RWPE2 (cell line): ENCODE measurements at regions not wholly inside any gene's neighbourhood (a gene's known extent, or its start where the extent isn't known, plus 50 kb on each side); places are given as distances from the start of the nearest gene placed in this dataset.

Experiments used
- ATAC-seq: fragments of 200-7000 bp; cut with Tn5 transposase; 3 replicates; pipeline ENCODE4 v1.9.1; 2021; ENCODE audit warnings: low read depth
- DNase-seq: peaks from one replicate; pipeline ENCODE4 v3.0.0-alpha.2; 2020; ENCODE audit warnings: low spot score
- H3K27ac ChIP-seq: fragments of 450-650 bp; 2 replicates; pipeline ENCODE4 v1.5.1; 2017; ENCODE audit warnings: mild to moderate bottlenecking; ENCODE audit not compliant: poor library complexity, severe bottlenecking
- H3K27me3 ChIP-seq: fragments of 250-450 bp; sonication (Bioruptor Pico); 2 replicates; pipeline ENCODE4 v1.5.1; 2021; ENCODE audit warnings: mild to moderate bottlenecking, moderate library complexity; ENCODE audit not compliant: insufficient read depth, poor library complexity, severe bottlenecking
- H3K36me3 ChIP-seq: fragments of 250-450 bp; sonication (Bioruptor Pico); 2 replicates; pipeline ENCODE4 v1.5.1; 2020; ENCODE audit warnings: low read depth, mild to moderate bottlenecking, moderate library complexity
- H3K4me1 ChIP-seq: fragments of 250-450 bp; sonication (Bioruptor Pico); 2 replicates; pipeline ENCODE4 v1.5.1; 2021; ENCODE audit warnings: mild to moderate bottlenecking, moderate library complexity; ENCODE audit not compliant: insufficient read depth, poor library complexity, severe bottlenecking
- H3K4me3 ChIP-seq: fragments of 250-450 bp; sonication (Bioruptor Pico); 2 replicates; pipeline ENCODE4 v1.5.1; 2021; ENCODE audit warnings: mild to moderate bottlenecking, moderate library complexity; ENCODE audit not compliant: severe bottlenecking
- H3K9me3 ChIP-seq: fragments of 250-450 bp; sonication (Bioruptor Pico); 2 replicates; pipeline ENCODE4 v1.5.1; 2021; ENCODE audit warnings: mild to moderate bottlenecking, moderate library complexity; ENCODE audit not compliant: severe bottlenecking
- TF ChIP-seq, protein P1 (sequence below): fragments of 450-650 bp; IDR thresholded peaks from one replicate; pipeline ENCODE4 v1.5.1; 2017; ENCODE audit warnings: mild to moderate bottlenecking, moderate library complexity; ENCODE audit not compliant: poor library complexity, severe bottlenecking

DNA sequence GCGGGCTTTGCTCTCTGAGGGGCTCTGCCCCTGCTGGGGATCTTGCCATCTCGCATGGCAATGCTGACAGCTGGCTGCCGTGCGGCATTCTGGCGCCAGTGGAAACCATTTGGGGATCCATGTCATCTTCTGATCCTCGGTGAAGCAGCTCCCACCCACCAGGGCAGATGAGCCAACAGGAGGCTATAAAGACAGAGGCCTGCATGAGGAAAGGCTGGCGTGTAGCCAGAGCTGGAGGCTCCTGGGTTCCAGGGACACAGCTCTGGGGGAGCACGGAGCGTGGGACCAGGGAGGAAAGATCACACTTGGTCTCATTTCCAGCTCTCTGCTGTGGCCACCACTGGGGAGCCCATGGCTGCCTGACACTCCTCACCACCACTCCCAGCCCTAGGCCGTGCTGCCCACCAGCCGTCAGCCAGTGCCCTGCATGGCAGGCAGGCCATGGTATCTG lies 145.8 kb downstream of the ZFP36L2 start:
- ATAC-seq (no peak), DNase-seq (no peak)
- TF ChIP-seq, protein P1, sequence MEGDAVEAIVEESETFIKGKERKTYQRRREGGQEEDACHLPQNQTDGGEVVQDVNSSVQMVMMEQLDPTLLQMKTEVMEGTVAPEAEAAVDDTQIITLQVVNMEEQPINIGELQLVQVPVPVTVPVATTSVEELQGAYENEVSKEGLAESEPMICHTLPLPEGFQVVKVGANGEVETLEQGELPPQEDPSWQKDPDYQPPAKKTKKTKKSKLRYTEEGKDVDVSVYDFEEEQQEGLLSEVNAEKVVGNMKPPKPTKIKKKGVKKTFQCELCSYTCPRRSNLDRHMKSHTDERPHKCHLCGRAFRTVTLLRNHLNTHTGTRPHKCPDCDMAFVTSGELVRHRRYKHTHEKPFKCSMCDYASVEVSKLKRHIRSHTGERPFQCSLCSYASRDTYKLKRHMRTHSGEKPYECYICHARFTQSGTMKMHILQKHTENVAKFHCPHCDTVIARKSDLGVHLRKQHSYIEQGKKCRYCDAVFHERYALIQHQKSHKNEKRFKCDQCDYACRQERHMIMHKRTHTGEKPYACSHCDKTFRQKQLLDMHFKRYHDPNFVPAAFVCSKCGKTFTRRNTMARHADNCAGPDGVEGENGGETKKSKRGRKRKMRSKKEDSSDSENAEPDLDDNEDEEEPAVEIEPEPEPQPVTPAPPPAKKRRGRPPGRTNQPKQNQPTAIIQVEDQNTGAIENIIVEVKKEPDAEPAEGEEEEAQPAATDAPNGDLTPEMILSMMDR = no peak
- Histone ChIP-seq H3K4me3 (no peak overlapping the region), H3K36me3 (no peaks in the 10 kb centered on the region), H3K27ac (peak overlapping the region; percentile 99), H3K27me3 (no peaks in the 10 kb centered on the region), H3K4me1 (peaks cover 41% of the 10 kb centered on the region), H3K9me3 (no peaks in the 10 kb centered on the region)

DNA sequence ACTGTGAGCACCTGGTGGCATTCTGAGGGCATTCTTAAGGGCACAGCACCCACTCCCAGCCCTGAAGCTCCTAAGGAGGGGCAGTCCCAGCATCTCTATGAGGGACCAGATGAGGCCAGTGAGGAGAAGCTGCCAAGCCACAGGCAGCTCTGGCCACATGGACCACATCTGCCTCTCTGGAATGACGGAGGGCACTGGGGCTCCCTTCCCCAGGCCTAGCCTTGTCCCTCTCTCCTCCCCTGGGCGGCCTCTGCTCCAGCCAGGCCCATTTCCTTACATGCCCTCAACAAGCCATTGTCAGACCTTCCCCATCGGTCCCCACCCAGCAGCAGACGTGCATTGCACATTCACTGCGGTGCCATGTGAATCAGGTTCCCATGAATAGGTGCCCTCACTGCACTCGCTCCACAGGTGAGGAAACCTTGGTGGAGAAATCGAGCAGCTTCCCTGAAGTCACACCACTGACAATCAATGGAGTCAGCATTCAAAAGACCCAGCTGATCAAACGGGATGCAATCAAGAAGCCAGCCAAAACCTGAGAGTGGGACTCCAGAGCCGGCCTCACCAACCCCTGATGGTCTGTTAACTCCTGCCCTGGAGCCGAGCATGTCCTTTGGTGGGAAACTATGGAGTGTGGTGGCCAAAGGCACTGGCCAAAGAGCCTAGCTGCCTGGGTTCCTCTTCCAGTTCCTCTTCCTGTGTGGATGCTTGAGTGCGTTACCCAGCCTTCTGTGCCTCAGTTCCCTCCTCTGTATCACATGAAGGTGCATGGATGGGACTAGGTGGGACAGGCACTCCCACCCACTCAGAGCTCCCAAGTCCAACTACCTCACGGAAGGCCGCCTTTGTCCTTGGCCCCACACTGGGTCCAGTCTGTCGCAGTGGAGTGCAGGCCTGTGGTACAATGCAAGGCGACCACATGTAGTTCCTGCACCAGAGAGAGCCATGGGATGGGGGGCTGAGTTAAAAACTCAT lies 147.3 kb downstream of the ZFP36L2 start:
- Histone ChIP-seq H3K9me3 (no peaks in the 10 kb centered on the region), H3K36me3 (no peaks in the 10 kb centered on the region), H3K4me3 (no peak overlapping the region), H3K27me3 (no peaks in the 10 kb centered on the region), H3K4me1 (peaks cover 39% of the 10 kb centered on the region), H3K27ac (peak overlapping the region; percentile 99)
- DNase-seq (no peak), ATAC-seq (no peak)
- TF ChIP-seq, protein P1 = no peak

DNA sequence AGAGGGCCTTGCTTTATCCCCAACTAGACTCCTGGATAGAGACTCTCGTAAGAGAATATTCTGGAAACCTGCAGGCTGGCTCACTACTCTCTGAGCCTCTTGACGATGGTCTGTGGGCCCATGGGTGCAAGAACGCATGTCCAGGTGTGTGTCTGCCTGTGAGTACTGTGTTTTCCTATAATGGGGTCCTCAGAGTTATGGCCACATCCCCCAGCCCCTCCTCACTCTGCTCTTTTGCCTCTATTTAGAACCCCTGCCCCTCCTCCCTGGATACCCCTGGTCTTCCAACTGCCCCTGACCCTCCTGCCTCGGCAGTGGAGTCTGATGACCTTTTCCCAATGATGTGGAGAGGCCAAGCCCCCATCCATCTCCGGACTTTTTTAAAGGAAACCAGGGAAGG lies 148.1 kb downstream of the ZFP36L2 start:
- Histone ChIP-seq H3K27me3 (no peaks in the 10 kb centered on the region), H3K4me1 (peaks cover 36% of the 10 kb centered on the region), H3K9me3 (no peaks in the 10 kb centered on the region), H3K4me3 (no peak overlapping the region), H3K27ac (peak overlapping the region; percentile 99), H3K36me3 (no peaks in the 10 kb centered on the region)
- no peak for DNase-seq
- TF ChIP-seq, protein P1 = no peak
- ATAC-seq = no peak

DNA sequence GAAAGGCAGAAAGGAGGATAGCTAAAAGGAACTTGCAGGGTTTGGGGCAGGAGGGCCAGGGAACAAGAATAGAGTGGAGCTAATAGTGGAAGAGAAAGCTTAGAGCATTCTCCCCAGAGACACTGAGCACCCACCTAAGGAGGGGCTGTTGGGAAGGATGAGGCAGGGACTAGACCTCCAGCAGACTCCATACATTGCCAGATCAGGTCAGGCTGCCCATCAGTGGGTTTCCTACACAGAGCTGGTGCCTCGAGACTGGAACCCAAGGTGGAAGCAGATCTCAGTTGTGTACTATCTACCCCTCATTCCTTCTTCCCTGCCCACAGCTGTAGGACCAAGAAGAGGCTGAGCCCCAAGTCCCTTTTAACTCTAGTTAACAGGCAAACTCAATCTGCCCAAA lies 148.5 kb downstream of the ZFP36L2 start:
- no peak for ATAC-seq
- H3K9me3 ChIP-seq = no peaks in the 10 kb centered on the region
- TF ChIP-seq, protein P1 = no peak
- no peak for DNase-seq
- H3K4me1 ChIP-seq = peaks cover 35% of the 10 kb centered on the region
- no peaks in the 10 kb centered on the region for H3K27me3 ChIP-seq
- H3K27ac ChIP-seq = peak overlapping the region; percentile 99
- H3K36me3 ChIP-seq = no peaks in the 10 kb centered on the region
- H3K4me3 ChIP-seq = no peak overlapping the region

DNA sequence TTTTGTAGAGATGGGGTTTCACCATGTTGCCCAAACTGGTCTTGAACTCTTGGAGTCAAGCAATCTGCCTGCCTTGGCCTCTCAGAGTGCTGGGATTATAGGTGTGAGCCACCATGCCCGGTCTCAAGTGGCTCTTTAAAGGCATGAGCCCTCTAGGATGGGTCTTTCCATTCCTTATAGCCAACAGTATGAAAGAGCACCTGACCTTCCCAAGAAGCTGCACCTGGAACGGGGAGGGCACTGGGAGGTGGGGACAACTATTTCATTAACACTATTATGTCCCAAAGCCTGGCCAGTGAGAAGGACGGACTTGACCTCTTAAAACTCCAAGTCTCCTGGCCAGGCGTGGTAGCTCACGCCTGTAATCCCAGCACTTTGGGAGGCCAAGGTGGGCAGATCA lies 149.7 kb downstream of the ZFP36L2 start:
- ATAC-seq = no peak
- TF ChIP-seq, protein P1 = no peak
- peak overlapping the region; percentile 99 for H3K27ac ChIP-seq

More for the DNA sequence above, 149.7 kb downstream of the ZFP36L2 start:
- H3K36me3 ChIP-seq = no peaks in the 10 kb centered on the region
- no peaks in the 10 kb centered on the region for H3K27me3 ChIP-seq
- DNase-seq = no peak
- H3K4me1 ChIP-seq = peaks cover 33% of the 10 kb centered on the region
- no peak overlapping the region for H3K4me3 ChIP-seq
- H3K9me3 ChIP-seq = no peaks in the 10 kb centered on the region
